ENCODE measurements at regions not wholly inside any gene's neighbourhood (a gene's known extent, or its start where the extent isn't known, plus 50 kb on each side); places are given as distances from the start of the nearest gene placed in this dataset.

GRCh38 chrX:138037548-138037947 lies 471.6 kb downstream of the ZIC3 start:
- no peak overlapping the region for H3K4me3 Mint-ChIP-seq
- H3K4me1 Mint-ChIP-seq = no peaks in the 10 kb centered on the region
- H3K9me3 Mint-ChIP-seq = peaks cover 20% of the 10 kb centered on the region
- ChIA-PET CTCF (no interaction called here), POLR2A (no interaction called here)
- H3K27me3 Mint-ChIP-seq (ENCODE audit: low read depth) = no peaks in the 10 kb centered on the region
- TF ChIP-seq ETV6 (CRISPR knock-in tag; IDR thresholded peaks at IDR 0.05) = no peak
- TF ChIP-seq CTCF (IDR thresholded peaks at IDR 0.05) = no peak
- peaks cover 16% of the 10 kb centered on the region for H3K36me3 Mint-ChIP-seq
- no peak overlapping the region for H3K27ac Mint-ChIP-seq
- no peak for DNase-seq (ENCODE audit: low spot score)
- ATAC-seq = no peak

DNA sequence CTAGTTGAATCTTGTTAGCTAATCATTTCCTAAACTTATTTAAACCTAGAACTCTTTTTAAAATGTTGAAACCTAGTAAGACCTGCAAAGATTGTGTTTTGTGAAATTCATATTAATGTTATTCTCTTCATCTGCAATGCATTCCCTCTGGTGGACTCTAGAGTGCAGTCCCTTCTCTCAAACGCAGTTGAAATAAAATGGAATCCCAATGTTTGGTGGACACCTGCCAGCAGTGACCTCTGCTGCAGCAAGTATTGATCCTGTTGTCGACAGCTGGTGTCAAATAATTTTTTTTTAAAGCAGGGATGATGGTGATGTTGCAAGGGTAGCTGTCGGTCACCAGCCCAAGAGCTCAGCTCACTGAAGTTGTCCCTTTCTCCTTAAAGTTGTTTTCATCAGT lies 492.0 kb downstream of the ZIC3 start:
- POLR2A ChIA-PET = no interaction called here
- ATAC-seq (no peak), DNase-seq (ENCODE audit: low spot score) (no peak)
- TF ChIP-seq IRF2 (CRISPR knock-in tag; IDR thresholded peaks at IDR 0.05; ENCODE audit: borderline replicate concordance, low read depth) (no peak), GTF2I (CRISPR knock-in tag; conservative IDR thresholded peaks at IDR 0.05) (no peak), SP1 (CRISPR knock-in tag; conservative IDR thresholded peaks at IDR 0.05) (no peak), ARID4B (CRISPR knock-in tag; IDR thresholded peaks at IDR 0.05; ENCODE audit: borderline replicate concordance) (no peak), ZNF532 (CRISPR knock-in tag; IDR thresholded peaks at IDR 0.05; ENCODE audit: borderline replicate concordance) (no peak), FOXP4 (CRISPR knock-in tag; IDR thresholded peaks at IDR 0.05) (no peak), ESRRA (CRISPR knock-in tag; IDR thresholded peaks at IDR 0.05; ENCODE audit: borderline replicate concordance) (no peak), GABPB1 (CRISPR knock-in tag; IDR thresholded peaks at IDR 0.05) (no peak), NR1H2 (CRISPR knock-in tag; IDR thresholded peaks at IDR 0.05) (no peak)
- TF ChIP-seq, protein P1, sequence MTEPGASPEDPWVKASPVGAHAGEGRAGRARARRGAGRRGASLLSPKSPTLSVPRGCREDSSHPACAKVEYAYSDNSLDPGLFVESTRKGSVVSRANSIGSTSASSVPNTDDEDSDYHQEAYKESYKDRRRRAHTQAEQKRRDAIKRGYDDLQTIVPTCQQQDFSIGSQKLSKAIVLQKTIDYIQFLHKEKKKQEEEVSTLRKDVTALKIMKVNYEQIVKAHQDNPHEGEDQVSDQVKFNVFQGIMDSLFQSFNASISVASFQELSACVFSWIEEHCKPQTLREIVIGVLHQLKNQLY (CRISPR knock-in tag; IDR thresholded peaks at IDR 0.05) = no peak
- Mint-ChIP-seq H3K9me3 (no peaks in the 10 kb centered on the region), H3K27me3 (ENCODE audit: low read depth) (no peaks in the 10 kb centered on the region; the same call in 1 of the 2 replicates), H3K27ac (no peak overlapping the region), H3K4me3 (no peak overlapping the region), H3K36me3 (no peaks in the 10 kb centered on the region), H3K4me1 (0 out of 2 replicates have a peak, but pooled peaks cover 5% of the 10 kb centered on the region)
- CTCF ChIA-PET = interaction anchor here (0.5 kb wide), 1 partner anchor 15 kb away, joined by 3 read pairs; no protein-coding TSS in a partner anchor
